K562 (cell line): ENCODE measurements at regions not wholly inside any gene's neighbourhood (a gene's known extent, or its start where the extent isn't known, plus 50 kb on each side); places are given as distances from the start of the nearest gene placed in this dataset.

Experiments used
- ATAC-seq: fragments of 200-7000 bp; cut with Tn5 transposase; 3 replicates; pipeline ENCODE4 v1.9.1; 2020; ENCODE audit warnings: moderate library complexity
- BruUV-seq: library from RNA; stranded (reverse); fragments of 400-500 nt; replicated peaks from 2 replicates; lab custom pipeline; 2021; lab: Mats Ljungman, UMichigan
- CTCF ChIA-PET: fragments of 300-600 bp; formaldehyde crosslinking; extraction: SDS; loops from one replicate; lab custom pipeline; 2021; ENCODE audit warnings: low intra/inter-chr PET ratio; lab: Yijun Ruan, JAX
- POLR2A ChIA-PET: fragments of 300-600, 350-650 bp; sonication (Branson Sonifier 250); formaldehyde crosslinking; extraction: SDS; loops from one replicate; lab custom pipeline; 2021; ENCODE audit warnings: antibody characterized with exemption, inconsistent platforms; lab: Yijun Ruan, JAX
- DNase-seq, 4 experiments: peaks; one replicate each; pipeline versions ENCODE4 v3.0.0 to v3.0.0-alpha.2; 2011 to 2018; ENCODE audit warnings: low spot score in 3 of 4, mixed read lengths in 3 of 4; ENCODE audit errors: extremely low read depth in 1 of 4
- FAIRE-seq: peaks from 2 replicates; lab custom pipeline; 2011; peaks lifted over from hg19 to GRCh38; lab: Jason Lieb, UNC
- H2AFZ ChIP-seq: 2 replicates; pipeline ENCODE4 v1.6.0; 2011; ENCODE audit warnings: low read depth, low read length, control low read depth, inconsistent platforms
- H3K27ac ChIP-seq: fragments of 200-600 bp; 3 replicates; pipeline ENCODE4 v1.8.0; 2011; ENCODE audit warnings: low read depth, mild to moderate bottlenecking, control low read depth, inconsistent platforms, low read length, moderate library complexity, mixed read lengths; ENCODE audit errors: extremely low read depth
- H3K27me3 ChIP-seq, 2 experiments: fragments of 300-600 bp in 1 of 2; 2 replicates in 1 of 2; 3 replicates in 1 of 2; pipeline versions ENCODE4 v1.6.0 to v1.8.0; 2011; ENCODE audit warnings: inconsistent platforms in 2 of 2, low read length in 2 of 2, mild to moderate bottlenecking in 1 of 2, mixed read lengths in 1 of 2, moderate library complexity in 1 of 2; ENCODE audit not compliant: control insufficient read depth in 2 of 2, insufficient read depth in 2 of 2
- H3K36me3 ChIP-seq: fragments of 300-600 bp; 3 replicates; pipeline ENCODE4 v1.8.0; 2011; ENCODE audit warnings: mild to moderate bottlenecking, low read length, inconsistent platforms; ENCODE audit not compliant: control insufficient read depth, insufficient read depth
- H3K4me1 ChIP-seq, 2 experiments: fragments of 200-600 bp in 1 of 2; replicated peaks in 1 of 2; 2 replicates in 1 of 2; 3 replicates in 1 of 2; pipeline versions ENCODE4 v1.5.1 to v1.8.0; 2011; ENCODE audit warnings: inconsistent platforms in 2 of 2, low read length in 2 of 2, mild to moderate bottlenecking in 1 of 2, mixed read lengths in 1 of 2, moderate library complexity in 1 of 2; ENCODE audit not compliant: control insufficient read depth in 2 of 2, insufficient read depth in 2 of 2
- H3K4me2 ChIP-seq: 2 replicates; pipeline ENCODE4 v1.6.1; 2011; ENCODE audit warnings: low read length, control low read depth, inconsistent platforms, mixed read lengths; ENCODE audit not compliant: insufficient read depth
- H3K4me3 ChIP-seq: fragments of 200-600 bp; sonication (generic), shearing (Covaris generic); 2 replicates; pipeline ENCODE4 v1.5.1; 2016; ENCODE audit warnings: control low read depth, inconsistent platforms
- H3K79me2 ChIP-seq: fragments of 200-600 bp; 3 replicates; pipeline ENCODE4 v1.8.0; 2011; ENCODE audit warnings: low read length, inconsistent platforms; ENCODE audit not compliant: control insufficient read depth, insufficient read depth
- H3K9ac ChIP-seq, 2 experiments: 2 replicates each; pipeline versions ENCODE4 v1.6.0 to v1.6.1; 2011; ENCODE audit warnings: low read depth in 2 of 2, low read length in 2 of 2, control low read depth in 1 of 2, inconsistent platforms in 1 of 2, mild to moderate bottlenecking in 1 of 2, mixed read lengths in 1 of 2; ENCODE audit not compliant: insufficient read depth in 1 of 2
- H3K9me1 ChIP-seq: one replicate; pipeline ENCODE4 v1.6.0; 2011; ENCODE audit warnings: inconsistent platforms, mild to moderate bottlenecking, low read length, moderate library complexity; ENCODE audit not compliant: control insufficient read depth, insufficient read depth
- H3K9me3 ChIP-seq: replicated peaks from 2 replicates; pipeline ENCODE4 v1.5.1; 2011; ENCODE audit warnings: low read depth, low read length, inconsistent platforms; ENCODE audit not compliant: control insufficient read depth, insufficient read depth
- H4K20me1 ChIP-seq: replicated peaks from 2 replicates; pipeline ENCODE4 v1.6.1; 2011; ENCODE audit warnings: low read length, inconsistent platforms, mixed read lengths; ENCODE audit not compliant: control insufficient read depth, insufficient read depth
- DPF2 ChIP-seq: fragments of 450-650 bp; IDR thresholded peaks from 2 replicates; pipeline ENCODE4 v1.6.1; 2016
- HDAC1 ChIP-seq, 2 experiments: fragments of 450-650 bp; IDR thresholded peaks; 2 replicates each; pipeline ENCODE4 v1.6.1; 2016 to 2017; ENCODE audit warnings: inconsistent platforms in 1 of 2, mild to moderate bottlenecking in 1 of 2, moderate library complexity in 1 of 2
- JUND ChIP-seq, 2 experiments: IDR thresholded peaks; 2 replicates in 1 of 2; 3 replicates in 1 of 2; pipeline ENCODE4 v1.6.1; 2011; ENCODE audit warnings: borderline replicate concordance in 2 of 2, low read depth in 2 of 2, low read length in 2 of 2, improper control_type of control experiment in 1 of 2, missing biosample characterization in 1 of 2, missing genetic modification characterization in 1 of 2, missing genetic modification reagents in 1 of 2
- RCOR1 ChIP-seq, 2 experiments: IDR thresholded peaks; 2 replicates each; pipeline ENCODE4 v1.6.1; 2012; ENCODE audit warnings: low read depth in 2 of 2, low read length in 2 of 2, borderline replicate concordance in 1 of 2, improper control_type of control experiment in 1 of 2
- SMAD2 ChIP-seq: fragments of 150-350 bp; IDR thresholded peaks from 2 replicates; pipeline ENCODE4 v1.6.1; 2014; ENCODE audit warnings: low read depth, mild to moderate bottlenecking, low read length
- TAL1 ChIP-seq: fragments of 450-650 bp; IDR thresholded peaks from 2 replicates; pipeline ENCODE4 v1.6.1; 2016; ENCODE audit warnings: mild to moderate bottlenecking
- TCF3 ChIP-seq: sonication (generic); formaldehyde crosslinking; IDR thresholded peaks from 2 replicates; pipeline ENCODE4 v1.4.0; 2020; ENCODE audit warnings: mild to moderate bottlenecking, missing genetic modification reagents
- TOE1 ChIP-seq, 2 experiments: fragments of 450-650 bp in 1 of 2; sonication (generic) in 1 of 2; formaldehyde crosslinking in 1 of 2; IDR thresholded peaks; 2 replicates each; pipeline versions ENCODE4 v1.7.1 to v1.8.0; 2016 to 2022; ENCODE audit warnings: borderline replicate concordance in 2 of 2, mild to moderate bottlenecking in 2 of 2, antibody characterized with exemption in 1 of 2, inconsistent platforms in 1 of 2, low read depth in 1 of 2, missing genetic modification reagents in 1 of 2, moderate library complexity in 1 of 2
- ZNF41 ChIP-seq: fragments of 250-450 bp; sonication (Bioruptor Pico); conservative IDR thresholded peaks from 2 replicates; pipeline ENCODE4 v1.4.0; 2020; ENCODE audit warnings: mild to moderate bottlenecking
- ZSCAN32 ChIP-seq: fragments of 450-650 bp; formaldehyde crosslinking; IDR thresholded peaks from 2 replicates; pipeline ENCODE4 v1.4.0; 2020; ENCODE audit warnings: mild to moderate bottlenecking, moderate library complexity
- WGBS: fragments of 100-300 bp; shearing (Covaris generic); methylation state at CpG from one replicate; pipeline ENCODE4 v1.1.6; 2016; ENCODE audit warnings: low coverage, mixed read lengths; ENCODE audit not compliant: insufficient coverage; ENCODE audit errors: missing lambda C conversion rate; 5-methylcytosine and 5-hydroxymethylcytosine counted together
- in situ Hi-C: fragments of 300-500 bp; cut with MboI; formaldehyde crosslinking; loops from 4 replicates; pipeline ENCODE4 v1.15.0; 2018; ENCODE audit warnings: inconsistent platforms, mixed read lengths
- intact Hi-C: fragments of 100-400 bp; cut with micrococcal nuclease; formaldehyde crosslinking; loops from 2 replicates; pipeline ENCODE4 v1.14.2; 2022
- TF ChIP-seq, protein P1 (sequence below): IDR thresholded peaks from 2 replicates; pipeline ENCODE4 v1.6.1; 2016; ENCODE audit warnings: missing genetic modification characterization, missing compliant biosample characterization
- TF ChIP-seq, protein P2 (sequence below), 2 experiments: IDR thresholded peaks in 1 of 2; conservative IDR thresholded peaks in 1 of 2; 2 replicates each; pipeline ENCODE4 v1.6.1; 2016; ENCODE audit warnings: low read depth in 2 of 2, mild to moderate bottlenecking in 1 of 2, missing compliant biosample characterization in 1 of 2, missing genetic modification characterization in 1 of 2, moderate library complexity in 1 of 2
- TF ChIP-seq, protein P3 (sequence below): sonication (generic); formaldehyde crosslinking; IDR thresholded peaks from 2 replicates; pipeline ENCODE4 v1.9.0; 2022; ENCODE audit warnings: mild to moderate bottlenecking, missing genetic modification reagents
- TF ChIP-seq, protein P4 (sequence below): sonication (generic); formaldehyde crosslinking; IDR thresholded peaks from 2 replicates; pipeline ENCODE4 v1.8.1; 2023; ENCODE audit warnings: mild to moderate bottlenecking, missing genetic modification reagents

DNA sequence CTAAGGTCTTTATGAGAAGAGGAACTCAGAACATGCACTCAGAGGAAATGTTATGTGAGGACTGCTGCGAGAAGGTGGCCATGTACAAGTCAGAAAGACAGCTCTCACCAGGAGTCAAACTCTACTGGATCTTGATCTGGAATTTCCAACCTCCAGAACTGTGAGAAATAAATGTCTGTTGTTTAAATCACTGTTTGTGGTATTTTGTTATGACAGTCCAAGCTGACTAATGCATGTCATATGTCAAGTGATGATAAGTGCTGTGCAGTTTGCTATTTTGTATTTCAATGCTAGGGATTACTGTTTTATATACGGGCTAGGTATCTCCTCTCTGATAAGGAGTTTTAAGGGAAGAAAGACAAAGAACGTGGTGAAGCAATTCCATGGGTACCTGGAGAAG is 162.3 kb downstream of the CPEB2 start:
- H3K9me1 ChIP-seq = no peaks in the 10 kb centered on the region
- no peak overlapping the region for H3K27ac ChIP-seq
- H4K20me1 ChIP-seq = no peaks in the 10 kb centered on the region
- no peaks in the 10 kb centered on the region for H3K79me2 ChIP-seq
- CTCF ChIA-PET = no interaction called here
- no peaks in the 10 kb centered on the region for H3K27me3 ChIP-seq
- no peaks in the 10 kb centered on the region for H3K9me3 ChIP-seq
- no TSS peak for BruUV-seq
- in situ Hi-C loops (no loop called here), intact Hi-C loops (loop anchor here (5.0 to 10.0 kb wide), 2 partner anchors 162 to 1510 kb away; partner anchors contain the start of gene CPEB2)
- H3K9ac ChIP-seq = no peak overlapping the region
- H2AFZ ChIP-seq = no peak overlapping the region
- WGBS = 0% methylated on average over 3 of the region's 3 CpGs
- ATAC-seq = peak; percentile 53
- H3K4me2 ChIP-seq = no peak overlapping the region
- peak; percentile 66 for FAIRE-seq
- DNase-seq = no peak
- H3K4me3 ChIP-seq = no peak overlapping the region
- H3K4me1 ChIP-seq = no peaks in the 10 kb centered on the region
- POLR2A ChIA-PET = interaction anchor here (1.0 kb wide), 1 partner anchor 15 kb away, joined by 5 read pairs; no protein-coding TSS in a partner anchor
- no peaks in the 10 kb centered on the region for H3K36me3 ChIP-seq
- TF ChIP-seq HDAC1 (IDR thresholded peaks at IDR 0.05) (0 out of 4 replicates have a peak, but pooled peaks of 1 of the 2 experiments have one; percentile 34), TCF3 (CRISPR knock-in tag) (peak; percentile 29; the same call in 1 of the 2 replicates), SMAD2 (no peak), RCOR1 (IDR thresholded peaks at IDR 0.05; ENCODE audit: borderline replicate concordance in 1 of 2, low read depth in 2 of 2, low read length in 2 of 2) (peak in 1 of 2 experiments; percentile 76; a peak in 2 of 4 replicates), DPF2 (peak; percentile 43; the same call in 1 of the 2 replicates), ZSCAN32 (CRISPR knock-in tag) (no peak), TAL1 (0 out of 2 replicates have a peak, but pooled peaks have one; percentile 24), TOE1 (IDR thresholded peaks at IDR 0.05; ENCODE audit: borderline replicate concordance) (no peak), TOE1 (CRISPR knock-in tag; IDR thresholded peaks at IDR 0.05; ENCODE audit: borderline replicate concordance, low read depth) (no peak), ZNF41 (CRISPR knock-in tag) (no peak), JUND (IDR thresholded peaks at IDR 0.05; ENCODE audit: borderline replicate concordance, low read depth, low read length) (peak; percentile 49; the same call in 1 of the 2 replicates), JUND (tag; IDR thresholded peaks at IDR 0.05; ENCODE audit: borderline replicate concordance, low read depth, low read length) (peak; percentile 74; the same call in 2 of the 3 replicates)
- TF ChIP-seq, protein P1, sequence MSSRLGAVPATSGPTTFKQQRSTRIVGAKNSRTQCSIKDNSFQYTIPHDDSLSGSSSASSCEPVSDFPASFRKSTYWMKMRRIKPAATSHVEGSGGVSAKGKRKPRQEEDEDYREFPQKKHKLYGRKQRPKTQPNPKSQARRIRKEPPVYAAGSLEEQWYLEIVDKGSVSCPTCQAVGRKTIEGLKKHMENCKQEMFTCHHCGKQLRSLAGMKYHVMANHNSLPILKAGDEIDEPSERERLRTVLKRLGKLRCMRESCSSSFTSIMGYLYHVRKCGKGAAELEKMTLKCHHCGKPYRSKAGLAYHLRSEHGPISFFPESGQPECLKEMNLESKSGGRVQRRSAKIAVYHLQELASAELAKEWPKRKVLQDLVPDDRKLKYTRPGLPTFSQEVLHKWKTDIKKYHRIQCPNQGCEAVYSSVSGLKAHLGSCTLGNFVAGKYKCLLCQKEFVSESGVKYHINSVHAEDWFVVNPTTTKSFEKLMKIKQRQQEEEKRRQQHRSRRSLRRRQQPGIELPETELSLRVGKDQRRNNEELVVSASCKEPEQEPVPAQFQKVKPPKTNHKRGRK (tag) = no peak
- TF ChIP-seq, protein P2, sequence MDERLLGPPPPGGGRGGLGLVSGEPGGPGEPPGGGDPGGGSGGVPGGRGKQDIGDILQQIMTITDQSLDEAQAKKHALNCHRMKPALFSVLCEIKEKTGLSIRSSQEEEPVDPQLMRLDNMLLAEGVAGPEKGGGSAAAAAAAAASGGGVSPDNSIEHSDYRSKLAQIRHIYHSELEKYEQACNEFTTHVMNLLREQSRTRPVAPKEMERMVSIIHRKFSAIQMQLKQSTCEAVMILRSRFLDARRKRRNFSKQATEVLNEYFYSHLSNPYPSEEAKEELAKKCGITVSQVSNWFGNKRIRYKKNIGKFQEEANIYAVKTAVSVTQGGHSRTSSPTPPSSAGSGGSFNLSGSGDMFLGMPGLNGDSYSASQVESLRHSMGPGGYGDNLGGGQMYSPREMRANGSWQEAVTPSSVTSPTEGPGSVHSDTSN (CRISPR knock-in tag; IDR thresholded peaks at IDR 0.05; ENCODE audit: low read depth) = no peak
- TF ChIP-seq, protein P2 (tag; conservative IDR thresholded peaks at IDR 0.05; ENCODE audit: low read depth) = peak; percentile 80
- TF ChIP-seq, protein P3, sequence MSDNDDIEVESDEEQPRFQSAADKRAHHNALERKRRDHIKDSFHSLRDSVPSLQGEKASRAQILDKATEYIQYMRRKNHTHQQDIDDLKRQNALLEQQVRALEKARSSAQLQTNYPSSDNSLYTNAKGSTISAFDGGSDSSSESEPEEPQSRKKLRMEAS = no peak
- TF ChIP-seq, protein P4, sequence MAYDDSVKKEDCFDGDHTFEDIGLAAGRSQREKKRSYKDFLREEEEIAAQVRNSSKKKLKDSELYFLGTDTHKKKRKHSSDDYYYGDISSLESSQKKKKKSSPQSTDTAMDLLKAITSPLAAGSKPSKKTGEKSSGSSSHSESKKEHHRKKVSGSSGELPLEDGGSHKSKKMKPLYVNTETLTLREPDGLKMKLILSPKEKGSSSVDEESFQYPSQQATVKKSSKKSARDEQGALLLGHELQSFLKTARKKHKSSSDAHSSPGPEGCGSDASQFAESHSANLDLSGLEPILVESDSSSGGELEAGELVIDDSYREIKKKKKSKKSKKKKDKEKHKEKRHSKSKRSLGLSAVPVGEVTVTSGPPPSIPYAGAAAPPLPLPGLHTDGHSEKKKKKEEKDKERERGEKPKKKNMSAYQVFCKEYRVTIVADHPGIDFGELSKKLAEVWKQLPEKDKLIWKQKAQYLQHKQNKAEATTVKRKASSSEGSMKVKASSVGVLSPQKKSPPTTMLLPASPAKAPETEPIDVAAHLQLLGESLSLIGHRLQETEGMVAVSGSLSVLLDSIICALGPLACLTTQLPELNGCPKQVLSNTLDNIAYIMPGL (CRISPR knock-in tag) = no peak
